Neural cell (in vitro differentiated cells): ENCODE measurements at regions not wholly inside any gene's neighbourhood (a gene's known extent, or its start where the extent isn't known, plus 50 kb on each side); places are given as distances from the start of the nearest gene placed in this dataset.

Experiments
- H2AFZ ChIP-seq: fragments of 200-600, 300-800 bp; sonication (generic), shearing (Covaris generic); 2 replicates; pipeline ENCODE4 v1.6.0; 2014; ENCODE audit warnings: low read depth, mild to moderate bottlenecking, antibody characterized with exemption, low read length, moderate library complexity
- H3F3A ChIP-seq: fragments of 200-600 bp; shearing (Covaris generic); 2 replicates; pipeline ENCODE4 v1.6.1; 2016; ENCODE audit warnings: mild to moderate bottlenecking, moderate library complexity, mixed read lengths, antibody characterized with exemption, low read length; ENCODE audit not compliant: insufficient read depth, poor library complexity, severe bottlenecking
- H3K27ac ChIP-seq: fragments of 200-600, 300-800 bp; sonication (generic), shearing (Covaris generic); 2 replicates; pipeline ENCODE4 v1.5.1; 2014; ENCODE audit warnings: mild to moderate bottlenecking, low read length, moderate library complexity
- H3K27me3 ChIP-seq: fragments of 300-800, 200-600 bp; sonication (generic), shearing (Covaris generic); 2 replicates; pipeline ENCODE4 v1.6.0; 2014; ENCODE audit warnings: mild to moderate bottlenecking, low read depth, low read length, moderate library complexity; ENCODE audit not compliant: insufficient read depth
- H3K36me3 ChIP-seq: fragments of 300-800, 200-600 bp; sonication (generic), shearing (Covaris generic); 2 replicates; pipeline ENCODE4 v1.5.1; 2014; ENCODE audit warnings: mild to moderate bottlenecking, antibody characterized with exemption, low read length, moderate library complexity; ENCODE audit not compliant: insufficient read depth
- H3K4me2 ChIP-seq: fragments of 300-800, 200-600 bp; sonication (generic), shearing (Covaris generic); 2 replicates; pipeline ENCODE4 v1.6.0; 2014; ENCODE audit warnings: mild to moderate bottlenecking, low read length
- H3K4me3 ChIP-seq: fragments of 300-800, 200-600 bp; sonication (generic), shearing (Covaris generic); 2 replicates; pipeline ENCODE4 v1.5.1; 2014; ENCODE audit warnings: mild to moderate bottlenecking, low read length, moderate library complexity
- H3K79me2 ChIP-seq: fragments of 200-600 bp; shearing (Covaris generic); replicated peaks from 2 replicates; pipeline ENCODE4 v1.6.0; 2014; ENCODE audit warnings: mild to moderate bottlenecking, low read length, moderate library complexity; ENCODE audit not compliant: insufficient read depth
- H3K9ac ChIP-seq: fragments of 300-800, 200-600 bp; sonication (generic), shearing (Covaris generic); 2 replicates; pipeline ENCODE4 v1.6.1; 2016; ENCODE audit warnings: mild to moderate bottlenecking, low read length, mixed read lengths
- H3K9me2 ChIP-seq: fragments of 200-600 bp; shearing (Covaris generic); 2 replicates; pipeline ENCODE4 v1.6.1; 2016; ENCODE audit warnings: mild to moderate bottlenecking, low read length, mixed read lengths; ENCODE audit not compliant: insufficient read depth
- H3K9me3 ChIP-seq: fragments of 200-600, 300-800 bp; sonication (generic), shearing (Covaris generic); 2 replicates; pipeline ENCODE4 v1.6.1; 2016; ENCODE audit warnings: mild to moderate bottlenecking, mixed run types, low read length, moderate library complexity, mixed read lengths
- H4K20me1 ChIP-seq: fragments of 200-600 bp; shearing (Covaris generic); 2 replicates; pipeline ENCODE4 v1.6.1; 2016; ENCODE audit warnings: mild to moderate bottlenecking, mixed run types; ENCODE audit not compliant: insufficient read depth
- CTCF ChIP-seq: fragments of 450-650 bp; IDR thresholded peaks from 2 replicates; pipeline ENCODE4 v1.5.1; 2014; ENCODE audit warnings: antibody characterized with exemption, mild to moderate bottlenecking, moderate library complexity; ENCODE audit not compliant: poor library complexity, severe bottlenecking
- EP300 ChIP-seq: fragments of 450-650 bp; conservative IDR thresholded peaks from 2 replicates; pipeline ENCODE4 v1.6.1; 2014; ENCODE audit warnings: antibody characterized with exemption, mild to moderate bottlenecking, moderate library complexity; ENCODE audit not compliant: poor library complexity, severe bottlenecking
- EZH2 ChIP-seq: fragments of 200-600, 300-800 bp; shearing (Covaris generic), sonication (generic); IDR thresholded peaks from 2 replicates; pipeline ENCODE4 v1.6.1; 2014; ENCODE audit warnings: antibody characterized with exemption, low read length, borderline replicate concordance, mild to moderate bottlenecking; ENCODE audit not compliant: insufficient read depth, poor library complexity, severe bottlenecking
- MXI1 ChIP-seq: fragments of 450-650 bp; conservative IDR thresholded peaks from 2 replicates; pipeline ENCODE4 v1.6.1; 2014; ENCODE audit warnings: antibody characterized with exemption, mild to moderate bottlenecking; ENCODE audit not compliant: poor library complexity, severe bottlenecking
- POLR2AphosphoS5 ChIP-seq: IDR thresholded peaks from 2 replicates; pipeline ENCODE4 v1.6.1; 2012
- RAD21 ChIP-seq: fragments of 450-650 bp; conservative IDR thresholded peaks from 2 replicates; pipeline ENCODE4 v1.6.1; 2014; ENCODE audit warnings: antibody characterized with exemption, mild to moderate bottlenecking, moderate library complexity
- REST ChIP-seq: IDR thresholded peaks from 2 replicates; pipeline ENCODE4 v1.6.1; 2012; ENCODE audit warnings: borderline replicate concordance
- SMC3 ChIP-seq: fragments of 450-650 bp; conservative IDR thresholded peaks from 2 replicates; pipeline ENCODE4 v1.6.1; 2014; ENCODE audit warnings: antibody characterized with exemption, mild to moderate bottlenecking, moderate library complexity; ENCODE audit not compliant: poor library complexity
- TAF1 ChIP-seq: IDR thresholded peaks from 2 replicates; pipeline ENCODE4 v1.6.1; 2012; ENCODE audit warnings: low read depth

GRCh38 chr12:84553331-84554117 lies 359.1 kb downstream of the SLC6A15 start:
- no peak overlapping the region for H2AFZ ChIP-seq
- no peak overlapping the region for H3K9ac ChIP-seq
- H3K4me2 ChIP-seq: no peak overlapping the region
- TF ChIP-seq TAF1 (no peak), CTCF (no peak), EP300 (no peak), MXI1 (no peak), POLR2AphosphoS5 (no peak), RAD21 (no peak), SMC3 (no peak)
- no peaks in the 10 kb centered on the region for H3K36me3 ChIP-seq
- no peaks in the 10 kb centered on the region for H3F3A ChIP-seq
- no peaks in the 10 kb centered on the region for H4K20me1 ChIP-seq
- no peak overlapping the region for H3K4me3 ChIP-seq
- no peaks in the 10 kb centered on the region for H3K9me2 ChIP-seq
- H3K9me3 ChIP-seq: no peaks in the 10 kb centered on the region
- H3K79me2 ChIP-seq: no peaks in the 10 kb centered on the region
- H3K27me3 ChIP-seq: no peaks in the 10 kb centered on the region
- no peak overlapping the region for H3K27ac ChIP-seq

- H3K4me3 ChIP-seq: no peak overlapping the region
- H2AFZ ChIP-seq: no peak overlapping the region
- no peaks in the 10 kb centered on the region for H3K36me3 ChIP-seq
Measured at GRCh38 chr12:84551373-84551772, 361.2 kb downstream of the SLC6A15 start.

More at GRCh38 chr12:84551373-84551772, 361.2 kb downstream of the SLC6A15 start:
- Histone ChIP-seq H3K9me3 (no peaks in the 10 kb centered on the region), H3K27ac (peak overlapping the region; percentile 6), H3K9ac (no peak overlapping the region), H4K20me1 (no peaks in the 10 kb centered on the region), H3K4me2 (no peak overlapping the region), H3K9me2 (no peaks in the 10 kb centered on the region), H3K79me2 (no peaks in the 10 kb centered on the region), H3F3A (no peaks in the 10 kb centered on the region), H3K27me3 (no peaks in the 10 kb centered on the region)
- TF ChIP-seq REST (peak; percentile 99), MXI1 (no peak), SMC3 (peak; percentile 49), RAD21 (peak; percentile 61), EP300 (peak; percentile 99), EZH2 (no peak), CTCF (peak; percentile 55), TAF1 (no peak), POLR2AphosphoS5 (peak; percentile 97)
